GM12892 (cell line): ENCODE measurements at regions not wholly inside any gene's neighbourhood (a gene's known extent, or its start where the extent isn't known, plus 50 kb on each side); places are given as distances from the start of the nearest gene placed in this dataset.

Experiments used
- POLR2A ChIP-seq: IDR thresholded peaks from 2 replicates; pipeline ENCODE4 v1.6.1; 2011; ENCODE audit warnings: low read depth, low read length, control low read depth
- POLR2AphosphoS5 ChIP-seq: IDR thresholded peaks from 2 replicates; pipeline ENCODE4 v1.6.1; 2011; ENCODE audit warnings: low read depth, low read length, control low read depth
- TAF1 ChIP-seq: IDR thresholded peaks from 2 replicates; pipeline ENCODE4 v1.6.1; 2011; ENCODE audit warnings: low read depth, mild to moderate bottlenecking, control low read depth, low read length, borderline replicate concordance

DNA sequence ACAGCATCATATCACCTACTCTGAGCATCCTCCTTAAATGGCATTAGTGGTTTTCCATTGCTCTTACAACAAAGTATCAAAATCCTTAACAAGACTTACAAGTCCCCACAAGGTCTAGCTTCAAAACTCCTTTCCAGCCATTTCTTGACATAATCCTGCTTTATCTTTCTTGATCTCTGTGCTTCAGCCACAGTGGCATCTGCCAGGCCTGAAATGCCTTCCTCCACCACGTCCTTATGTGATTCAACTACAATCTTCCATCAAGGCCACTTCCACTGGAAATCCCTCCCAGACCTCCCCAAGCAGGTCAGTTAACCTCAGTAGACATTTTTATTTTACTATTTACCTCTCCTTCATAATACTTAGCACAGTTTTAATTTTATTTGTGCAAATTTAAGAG, 83.8 kb upstream of the CCDC150 start:
- TF ChIP-seq POLR2AphosphoS5 (no peak), POLR2A (no peak), TAF1 (no peak)
